Skeletal muscle cell (primary cell): ENCODE measurements at regions not wholly inside any gene's neighbourhood (a gene's known extent, or its start where the extent isn't known, plus 50 kb on each side); places are given as distances from the start of the nearest gene placed in this dataset.
"Not testable (repeated sequence)": the region's sequence is repeated elsewhere in the genome, so short reads cannot be mapped to it uniquely, and the experiment has no call there.

ENCODE experiments used
- DNase-seq: peaks from one replicate; pipeline ENCODE4 v3.0.0-alpha.2; 2010; ENCODE audit warnings: low read depth
- H3K4me3 ChIP-seq: 2 replicates; pipeline ENCODE4 v1.5.1; 2011; ENCODE audit warnings: low read depth, mild to moderate bottlenecking, control low read depth, low read length, moderate library complexity

GRCh38 chr2:91422102-91422501 lies 2730.6 kb downstream of the RPIA start:
- not testable (repeated sequence) for H3K4me3 ChIP-seq, DNase-seq

GRCh38 chr2:91427148-91427547 lies 2735.7 kb downstream of the RPIA start:
- DNase-seq, H3K4me3 ChIP-seq: not testable (repeated sequence)

GRCh38 chr2:91441932-91442245 lies 2750.4 kb downstream of the RPIA start:
- not testable (repeated sequence) for DNase-seq
- peak overlapping the region; percentile 43 for H3K4me3 ChIP-seq

GRCh38 chr2:91442246-91442905 lies 2750.9 kb downstream of the RPIA start:
- DNase-seq, result no peak
- H3K4me3 ChIP-seq, result peak overlapping the region; percentile 43

- peak overlapping the region; percentile 43 for H3K4me3 ChIP-seq
- DNase-seq, result not testable (repeated sequence)
Measured at GRCh38 chr2:91442906-91443729, 2751.6 kb downstream of the RPIA start.

- H3K4me3 ChIP-seq, DNase-seq: not testable (repeated sequence)
Measured at GRCh38 chr2:91443730-91444115, 2752.2 kb downstream of the RPIA start.

GRCh38 chr2:91445705-91446104 lies 2754.2 kb downstream of the RPIA start:
- DNase-seq, H3K4me3 ChIP-seq: not testable (repeated sequence)

- not testable (repeated sequence) for H3K4me3 ChIP-seq, DNase-seq
Measured at GRCh38 chr2:91446489-91446888, 2755.0 kb downstream of the RPIA start.

GRCh38 chr2:91446915-91447314 lies 2755.4 kb downstream of the RPIA start:
- H3K4me3 ChIP-seq, DNase-seq: not testable (repeated sequence)

GRCh38 chr2:91447508-91447907 lies 2756.0 kb downstream of the RPIA start:
- DNase-seq, H3K4me3 ChIP-seq: not testable (repeated sequence)

GRCh38 chr2:91462292-91462691 lies 2770.8 kb downstream of the RPIA start:
- not testable (repeated sequence) for DNase-seq, H3K4me3 ChIP-seq

GRCh38 chr2:91463007-91463406 lies 2771.5 kb downstream of the RPIA start:
- not testable (repeated sequence) for DNase-seq, H3K4me3 ChIP-seq

GRCh38 chr2:91466780-91467363 lies 2775.4 kb downstream of the RPIA start:
- not testable (repeated sequence) for DNase-seq, H3K4me3 ChIP-seq

GRCh38 chr2:91476244-91476935 lies 2784.9 kb downstream of the RPIA start:
- H3K4me3 ChIP-seq, DNase-seq: not testable (repeated sequence)

- DNase-seq, H3K4me3 ChIP-seq: not testable (repeated sequence)
Measured at GRCh38 chr2:91476936-91477246, 2785.4 kb downstream of the RPIA start.

- DNase-seq, result not testable (repeated sequence)
- H3K4me3 ChIP-seq, result peak overlapping the region; percentile 54
Measured at GRCh38 chr2:91477291-91477690, 2785.8 kb downstream of the RPIA start.

GRCh38 chr2:91477731-91478672 lies 2786.5 kb downstream of the RPIA start:
- DNase-seq, result no peak
- peak overlapping the region; percentile 54 for H3K4me3 ChIP-seq

- H3K4me3 ChIP-seq, result peak overlapping the region; percentile 54
- DNase-seq, result not testable (repeated sequence)
Measured at GRCh38 chr2:91478851-91479718, 2787.6 kb downstream of the RPIA start.
